ENCODE measurements at regions not wholly inside any gene's neighbourhood (a gene's known extent, or its start where the extent isn't known, plus 50 kb on each side); places are given as distances from the start of the nearest gene placed in this dataset.

GRCh38 chr9:86469476-86470250 lies 115.5 kb upstream of the TUT7 start:
- no peaks in the 10 kb centered on the region for H3K36me3 ChIP-seq (ENCODE audit: control insufficient read depth, low read depth, low read length)
- H3K4me3 ChIP-seq (ENCODE audit: low read length): no peak overlapping the region
- no peaks in the 10 kb centered on the region for H3K27me3 ChIP-seq (ENCODE audit: control insufficient read depth, insufficient read depth, low read length)
- no peak overlapping the region for H3K9ac ChIP-seq (ENCODE audit: low read length)
- no peaks in the 10 kb centered on the region for H3K9me3 ChIP-seq (ENCODE audit: control insufficient read depth, low read depth, low read length)
- no peak overlapping the region for H3K27ac ChIP-seq (ENCODE audit: low read length)
- H3K4me1 ChIP-seq (ENCODE audit: control insufficient read depth, low read depth, low read length): no peaks in the 10 kb centered on the region

DNA sequence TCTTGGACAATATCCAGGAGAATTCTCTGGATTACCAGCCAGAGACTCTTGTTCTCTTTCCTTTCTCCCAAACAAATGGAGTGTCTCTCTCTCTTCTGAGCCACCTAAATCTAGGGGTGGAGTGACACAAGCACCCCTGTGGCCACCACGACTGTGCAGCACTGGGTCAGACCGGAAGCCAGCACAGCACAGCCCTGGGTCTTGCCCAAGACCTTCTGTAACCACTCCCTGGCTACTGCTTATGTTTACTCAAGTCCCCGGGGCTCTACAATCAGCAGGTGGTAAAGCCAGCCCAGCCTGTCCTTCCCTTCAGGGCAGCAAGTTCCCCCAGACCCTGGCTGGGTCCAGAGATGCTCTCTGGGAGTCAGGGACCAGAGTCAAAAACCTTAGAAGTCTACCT lies 110.0 kb upstream of the TUT7 start:
- H3K9ac ChIP-seq (ENCODE audit: low read length): no peak overlapping the region
- no peaks in the 10 kb centered on the region for H3K4me1 ChIP-seq (ENCODE audit: control insufficient read depth, low read depth, low read length)
- H3K4me3 ChIP-seq (ENCODE audit: low read length): no peak overlapping the region
- H3K9me3 ChIP-seq (ENCODE audit: control insufficient read depth, low read depth, low read length): no peaks in the 10 kb centered on the region
- H3K27me3 ChIP-seq (ENCODE audit: control insufficient read depth, insufficient read depth, low read length): no peaks in the 10 kb centered on the region
- no peak overlapping the region for H3K27ac ChIP-seq (ENCODE audit: low read length)
- H3K36me3 ChIP-seq (ENCODE audit: control insufficient read depth, low read depth, low read length): no peaks in the 10 kb centered on the region

DNA sequence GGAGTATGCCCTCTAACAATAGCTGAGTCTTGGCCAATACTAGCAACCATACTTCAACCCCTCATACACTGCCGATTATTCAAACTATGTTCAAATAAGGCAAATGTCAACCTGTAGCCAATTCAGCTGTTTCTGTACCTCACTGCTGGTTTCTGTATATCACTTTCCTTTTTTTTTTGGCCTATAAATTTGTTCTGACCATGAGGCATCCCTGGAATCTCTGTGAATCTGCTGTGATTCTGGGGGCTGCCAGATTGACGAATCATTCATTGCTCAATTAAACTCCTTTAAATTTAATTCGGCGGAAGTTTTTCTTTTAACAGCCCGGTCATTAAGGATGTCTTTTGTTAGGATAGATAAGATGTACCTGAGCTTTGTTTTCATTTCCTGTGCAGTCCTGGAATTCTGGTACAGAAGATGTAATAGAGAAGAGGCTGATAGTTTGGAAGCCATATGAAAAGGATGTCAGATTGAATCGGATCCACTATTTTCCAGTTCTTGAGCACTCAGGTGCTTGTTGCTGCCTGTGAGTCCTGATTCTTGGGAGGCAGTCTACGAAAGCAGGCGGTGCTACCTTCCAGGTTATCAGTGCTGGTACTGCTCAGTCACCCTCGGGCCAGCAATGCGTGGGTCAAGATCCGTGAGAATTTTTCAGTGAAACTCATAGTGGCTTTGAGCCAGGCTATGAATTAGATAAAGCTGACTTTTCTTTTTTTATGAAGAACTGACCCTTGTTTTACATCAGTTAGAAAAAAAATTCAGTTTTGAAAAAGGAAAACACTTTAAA lies 106.2 kb upstream of the TUT7 start:
- H3K4me1 ChIP-seq (ENCODE audit: control insufficient read depth, low read depth, low read length): no peaks in the 10 kb centered on the region
- no peak overlapping the region for H3K27ac ChIP-seq (ENCODE audit: low read length)
- H3K4me3 ChIP-seq (ENCODE audit: low read length): no peak overlapping the region
- no peaks in the 10 kb centered on the region for H3K9me3 ChIP-seq (ENCODE audit: control insufficient read depth, low read depth, low read length)
- no peaks in the 10 kb centered on the region for H3K27me3 ChIP-seq (ENCODE audit: control insufficient read depth, insufficient read depth, low read length)
- H3K36me3 ChIP-seq (ENCODE audit: control insufficient read depth, low read depth, low read length): no peaks in the 10 kb centered on the region
- no peak overlapping the region for H3K9ac ChIP-seq (ENCODE audit: low read length)

DNA sequence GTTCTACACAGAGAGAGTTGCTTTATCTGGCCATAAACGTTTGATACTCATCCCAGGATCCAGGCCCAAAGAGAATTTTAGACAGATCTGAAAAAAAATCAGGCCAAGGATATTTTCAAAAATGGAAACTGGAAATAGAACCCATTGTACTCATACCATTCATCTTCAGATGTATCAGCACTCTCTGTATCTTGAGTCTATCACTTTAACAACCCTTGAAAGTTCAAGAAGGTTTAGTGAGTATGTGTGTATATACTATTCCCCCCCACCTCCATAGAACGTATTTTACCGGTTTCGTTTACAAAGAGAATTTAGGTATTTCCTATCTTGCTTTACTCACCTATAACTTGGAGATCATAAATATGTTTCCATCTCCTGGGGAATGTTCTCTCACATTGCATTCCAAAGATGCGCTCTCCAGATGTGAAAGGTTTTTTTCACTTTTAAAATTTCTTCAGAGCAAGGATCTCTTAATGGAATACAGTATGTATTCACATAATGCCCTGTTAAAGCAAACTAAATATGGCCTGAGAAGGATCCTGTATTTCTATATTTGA lies 105.5 kb upstream of the TUT7 start:
- Histone ChIP-seq H3K9me3 (ENCODE audit: control insufficient read depth, low read depth, low read length) (no peaks in the 10 kb centered on the region), H3K27me3 (ENCODE audit: control insufficient read depth, insufficient read depth, low read length) (no peaks in the 10 kb centered on the region), H3K36me3 (ENCODE audit: control insufficient read depth, low read depth, low read length) (no peaks in the 10 kb centered on the region), H3K4me1 (ENCODE audit: control insufficient read depth, low read depth, low read length) (no peaks in the 10 kb centered on the region), H3K9ac (ENCODE audit: low read length) (no peak overlapping the region), H3K27ac (ENCODE audit: low read length) (no peak overlapping the region), H3K4me3 (ENCODE audit: low read length) (no peak overlapping the region)

DNA sequence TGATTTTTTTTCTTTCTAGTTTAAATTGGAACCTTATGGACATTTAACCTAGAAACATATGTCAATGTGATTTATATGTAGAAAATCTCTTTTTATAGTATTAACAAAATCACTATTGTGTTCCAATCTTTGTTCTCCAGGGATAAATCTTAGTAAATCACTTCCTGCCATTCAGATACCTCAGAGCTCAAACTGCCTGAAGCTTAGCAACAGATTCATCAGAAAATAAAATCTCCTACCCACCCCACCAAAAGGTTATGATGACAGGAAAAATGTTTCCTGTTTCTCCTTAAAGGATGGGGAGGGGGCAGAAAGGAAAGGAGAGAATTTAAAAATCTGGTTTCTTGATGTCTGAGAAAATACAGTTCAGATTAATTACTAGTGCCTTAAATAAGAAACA lies 105.0 kb upstream of the TUT7 start:
- Histone ChIP-seq H3K27ac (ENCODE audit: low read length) (no peak overlapping the region), H3K9me3 (ENCODE audit: control insufficient read depth, low read depth, low read length) (no peaks in the 10 kb centered on the region), H3K36me3 (ENCODE audit: control insufficient read depth, low read depth, low read length) (no peaks in the 10 kb centered on the region), H3K9ac (ENCODE audit: low read length) (no peak overlapping the region), H3K27me3 (ENCODE audit: control insufficient read depth, insufficient read depth, low read length) (no peaks in the 10 kb centered on the region), H3K4me1 (ENCODE audit: control insufficient read depth, low read depth, low read length) (no peaks in the 10 kb centered on the region), H3K4me3 (ENCODE audit: low read length) (no peak overlapping the region)

DNA sequence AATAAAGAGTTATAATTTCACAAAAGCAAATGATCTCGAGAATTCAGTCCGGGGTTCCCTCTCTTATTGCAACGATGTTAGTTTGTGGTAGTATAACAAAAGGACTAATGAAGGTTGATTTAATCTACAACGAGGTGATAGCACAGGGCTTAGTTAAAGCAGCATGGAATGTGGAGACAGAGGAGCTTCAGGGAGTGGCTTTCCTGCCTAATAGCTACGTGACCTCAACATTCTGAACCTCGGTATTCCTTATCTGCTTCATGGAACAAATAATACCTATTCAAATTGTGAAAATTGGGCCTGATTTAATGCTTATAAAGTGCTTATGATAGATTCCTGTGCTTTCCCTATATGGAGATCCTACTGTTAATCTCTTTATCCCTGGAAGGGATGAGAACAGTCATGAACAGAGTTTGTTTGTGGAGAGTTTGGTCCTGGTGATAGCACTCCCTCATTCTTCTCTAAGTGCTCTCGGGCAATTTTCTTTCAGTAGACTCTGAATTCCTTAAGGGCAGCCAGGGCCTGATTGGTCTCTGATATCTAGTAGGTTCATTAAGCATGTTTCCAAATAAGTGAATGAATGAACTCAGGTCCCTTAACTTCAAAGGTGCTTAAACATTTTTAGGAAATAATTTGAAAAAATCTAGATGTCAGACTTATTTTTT lies 104.1 kb upstream of the TUT7 start:
- no peak overlapping the region for H3K9ac ChIP-seq (ENCODE audit: low read length)
- no peaks in the 10 kb centered on the region for H3K36me3 ChIP-seq (ENCODE audit: control insufficient read depth, low read depth, low read length)
- H3K4me3 ChIP-seq (ENCODE audit: low read length): no peak overlapping the region

GRCh38 chr9:86456416-86456815 lies 102.2 kb upstream of the TUT7 start:
- Histone ChIP-seq H3K9me3 (ENCODE audit: control insufficient read depth, low read depth, low read length) (no peaks in the 10 kb centered on the region), H3K36me3 (ENCODE audit: control insufficient read depth, low read depth, low read length) (no peaks in the 10 kb centered on the region), H3K27ac (ENCODE audit: low read length) (no peak overlapping the region), H3K9ac (ENCODE audit: low read length) (no peak overlapping the region), H3K4me1 (ENCODE audit: control insufficient read depth, low read depth, low read length) (no peaks in the 10 kb centered on the region), H3K27me3 (ENCODE audit: control insufficient read depth, insufficient read depth, low read length) (no peaks in the 10 kb centered on the region), H3K4me3 (ENCODE audit: low read length) (no peak overlapping the region)

More for the DNA sequence above, 104.1 kb upstream of the TUT7 start:
- Histone ChIP-seq H3K27ac (ENCODE audit: low read length) (no peak overlapping the region), H3K9me3 (ENCODE audit: control insufficient read depth, low read depth, low read length) (no peaks in the 10 kb centered on the region), H3K27me3 (ENCODE audit: control insufficient read depth, insufficient read depth, low read length) (no peaks in the 10 kb centered on the region), H3K4me1 (ENCODE audit: control insufficient read depth, low read depth, low read length) (no peaks in the 10 kb centered on the region)

GRCh38 chr9:86454701-86455615 lies 100.7 kb upstream of the TUT7 start:
- H3K36me3 ChIP-seq (ENCODE audit: control insufficient read depth, low read depth, low read length): no peaks in the 10 kb centered on the region
- H3K9ac ChIP-seq (ENCODE audit: low read length): no peak overlapping the region
- no peaks in the 10 kb centered on the region for H3K9me3 ChIP-seq (ENCODE audit: control insufficient read depth, low read depth, low read length)
- no peaks in the 10 kb centered on the region for H3K27me3 ChIP-seq (ENCODE audit: control insufficient read depth, insufficient read depth, low read length)
- H3K4me1 ChIP-seq (ENCODE audit: control insufficient read depth, low read depth, low read length): no peaks in the 10 kb centered on the region
- H3K27ac ChIP-seq (ENCODE audit: low read length): no peak overlapping the region
- H3K4me3 ChIP-seq (ENCODE audit: low read length): no peak overlapping the region

GRCh38 chr9:86452201-86452828 lies 98.1 kb upstream of the TUT7 start:
- no peaks in the 10 kb centered on the region for H3K27me3 ChIP-seq (ENCODE audit: control insufficient read depth, insufficient read depth, low read length)
- H3K27ac ChIP-seq (ENCODE audit: low read length): no peak overlapping the region
- no peak overlapping the region for H3K4me3 ChIP-seq (ENCODE audit: low read length)
- no peaks in the 10 kb centered on the region for H3K36me3 ChIP-seq (ENCODE audit: control insufficient read depth, low read depth, low read length)
- no peaks in the 10 kb centered on the region for H3K9me3 ChIP-seq (ENCODE audit: control insufficient read depth, low read depth, low read length)
- no peaks in the 10 kb centered on the region for H3K4me1 ChIP-seq (ENCODE audit: control insufficient read depth, low read depth, low read length)
- H3K9ac ChIP-seq (ENCODE audit: low read length): no peak overlapping the region

GRCh38 chr9:86449246-86449645 lies 95.0 kb upstream of the TUT7 start:
- Histone ChIP-seq H3K4me3 (ENCODE audit: low read length) (no peak overlapping the region), H3K36me3 (ENCODE audit: control insufficient read depth, low read depth, low read length) (no peaks in the 10 kb centered on the region), H3K27me3 (ENCODE audit: control insufficient read depth, insufficient read depth, low read length) (no peaks in the 10 kb centered on the region), H3K9me3 (ENCODE audit: control insufficient read depth, low read depth, low read length) (no peaks in the 10 kb centered on the region), H3K27ac (ENCODE audit: low read length) (no peak overlapping the region), H3K9ac (ENCODE audit: low read length) (no peak overlapping the region), H3K4me1 (ENCODE audit: control insufficient read depth, low read depth, low read length) (peaks cover 1% of the 10 kb centered on the region)
